BJ (cell line): ENCODE measurements at regions not wholly inside any gene's neighbourhood (a gene's known extent, or its start where the extent isn't known, plus 50 kb on each side); places are given as distances from the start of the nearest gene placed in this dataset.
A peak's percentile ranks its signal among the peaks of the same experiment; 100 is the strongest.

Experiments
- CTCF ChIA-PET: fragments of 350-600 bp; formaldehyde crosslinking; extraction: SDS; loops from one replicate; lab custom pipeline; 2021; ENCODE audit warnings: antibody characterized with exemption, inconsistent platforms; lab: Yijun Ruan, JAX
- POLR2A ChIA-PET: fragments of 300-600 bp; sonication (Branson Sonifier 250); formaldehyde crosslinking; extraction: SDS; loops from one replicate; lab custom pipeline; 2021; ENCODE audit warnings: antibody characterized with exemption; lab: Charles Lee
- DNase-seq: peaks from one replicate; pipeline ENCODE4 v3.0.0-alpha.2; 2011; ENCODE audit warnings: low read depth
- H3K27me3 ChIP-seq: 2 replicates; pipeline ENCODE4 v1.6.0; 2011; ENCODE audit warnings: low read length; ENCODE audit not compliant: control insufficient read depth, insufficient read depth
- H3K36me3 ChIP-seq: 2 replicates; pipeline ENCODE4 v1.5.1; 2011; ENCODE audit warnings: low read length; ENCODE audit not compliant: control insufficient read depth, insufficient read depth
- H3K4me3 ChIP-seq: 2 replicates; pipeline ENCODE4 v1.5.1; 2011; ENCODE audit warnings: low read depth, mild to moderate bottlenecking, control low read depth, low read length
- CTCF ChIP-seq: IDR thresholded peaks from 2 replicates; pipeline ENCODE4 v1.5.1; 2011; ENCODE audit warnings: low read depth, mild to moderate bottlenecking, control low read depth, inconsistent platforms, low read length, moderate library complexity; ENCODE audit not compliant: insufficient read depth

GRCh38 chr4:189046642-189047041, 894.0 kb upstream of the FRG1 start:
- ChIA-PET POLR2A (no interaction called here), CTCF (no interaction called here)
- DNase-seq = no peak
- Histone ChIP-seq H3K4me3 (no peak overlapping the region), H3K36me3 (no peaks in the 10 kb centered on the region), H3K27me3 (no peaks in the 10 kb centered on the region)
- no peak for TF ChIP-seq CTCF

- no peak overlapping the region for H3K4me3 ChIP-seq
- CTCF ChIA-PET = interaction anchor here (0.6 kb wide), 1 partner anchor 11 kb away, joined by 3 read pairs; no protein-coding TSS in a partner anchor
- TF ChIP-seq CTCF = no peak
- POLR2A ChIA-PET = no interaction called here
- no peak for DNase-seq
- H3K27me3 ChIP-seq = no peaks in the 10 kb centered on the region
- no peaks in the 10 kb centered on the region for H3K36me3 ChIP-seq
Measured at GRCh38 chr4:189048119-189048518, 892.6 kb upstream of the FRG1 start.

- POLR2A ChIA-PET = no interaction called here
- H3K4me3 ChIP-seq = no peak overlapping the region
- DNase-seq = no peak
- CTCF ChIA-PET = no interaction called here
- H3K36me3 ChIP-seq = no peaks in the 10 kb centered on the region
- H3K27me3 ChIP-seq = no peaks in the 10 kb centered on the region
- TF ChIP-seq CTCF = no peak
Measured at GRCh38 chr4:189049682-189050081, 891.0 kb upstream of the FRG1 start.

GRCh38 chr4:189050643-189051042, 890.0 kb upstream of the FRG1 start:
- CTCF ChIA-PET = interaction anchor here (0.7 to 1.2 kb wide), 3 partner anchors 9 to 408 kb away, joined by 3 to 4 read pairs (median 3); no protein-coding TSS in a partner anchor
- no peak for TF ChIP-seq CTCF
- no peak for DNase-seq
- Histone ChIP-seq H3K36me3 (no peaks in the 10 kb centered on the region), H3K27me3 (no peaks in the 10 kb centered on the region), H3K4me3 (peak overlapping the region; percentile 33)
- POLR2A ChIA-PET = no interaction called here

- ChIA-PET CTCF (no interaction called here), POLR2A (no interaction called here)
- TF ChIP-seq CTCF = no peak
- no peak overlapping the region for H3K4me3 ChIP-seq
- H3K36me3 ChIP-seq = no peaks in the 10 kb centered on the region
- DNase-seq = no peak
- H3K27me3 ChIP-seq = no peaks in the 10 kb centered on the region
Measured at GRCh38 chr4:189053621-189054020, 887.1 kb upstream of the FRG1 start.
